PC-9 (cell line): ENCODE measurements at regions not wholly inside any gene's neighbourhood (a gene's known extent, or its start where the extent isn't known, plus 50 kb on each side); places are given as distances from the start of the nearest gene placed in this dataset.

ENCODE experiments used
- CTCF ChIP-seq: fragments of 200-600 bp; sonication (generic); conservative IDR thresholded peaks from 2 replicates; pipeline ENCODE4 v1.6.1; 2017; ENCODE audit warnings: mixed run types, antibody characterized with exemption, mild to moderate bottlenecking, moderate library complexity
- EZH2 ChIP-seq: fragments of 200-600 bp; sonication (generic); IDR thresholded peaks from 2 replicates; pipeline ENCODE4 v1.8.0; 2017; ENCODE audit warnings: antibody characterized with exemption, low read depth

GRCh38 chr12:98403936-98404335 lies 111.5 kb upstream of the TMPO start:
- TF ChIP-seq CTCF (no peak), EZH2 (no peak)
